HG03103 (cell line): ENCODE measurements at regions not wholly inside any gene's neighbourhood (a gene's known extent, or its start where the extent isn't known, plus 50 kb on each side); places are given as distances from the start of the nearest gene placed in this dataset.

Source experiments
- ATAC-seq: cut with Tn5 transposase; IDR thresholded peaks from one replicate; pipeline ENCODE4 v1.9.1; 2021; ENCODE audit warnings: low read depth; ENCODE audit not compliant: unreplicated experiment

DNA sequence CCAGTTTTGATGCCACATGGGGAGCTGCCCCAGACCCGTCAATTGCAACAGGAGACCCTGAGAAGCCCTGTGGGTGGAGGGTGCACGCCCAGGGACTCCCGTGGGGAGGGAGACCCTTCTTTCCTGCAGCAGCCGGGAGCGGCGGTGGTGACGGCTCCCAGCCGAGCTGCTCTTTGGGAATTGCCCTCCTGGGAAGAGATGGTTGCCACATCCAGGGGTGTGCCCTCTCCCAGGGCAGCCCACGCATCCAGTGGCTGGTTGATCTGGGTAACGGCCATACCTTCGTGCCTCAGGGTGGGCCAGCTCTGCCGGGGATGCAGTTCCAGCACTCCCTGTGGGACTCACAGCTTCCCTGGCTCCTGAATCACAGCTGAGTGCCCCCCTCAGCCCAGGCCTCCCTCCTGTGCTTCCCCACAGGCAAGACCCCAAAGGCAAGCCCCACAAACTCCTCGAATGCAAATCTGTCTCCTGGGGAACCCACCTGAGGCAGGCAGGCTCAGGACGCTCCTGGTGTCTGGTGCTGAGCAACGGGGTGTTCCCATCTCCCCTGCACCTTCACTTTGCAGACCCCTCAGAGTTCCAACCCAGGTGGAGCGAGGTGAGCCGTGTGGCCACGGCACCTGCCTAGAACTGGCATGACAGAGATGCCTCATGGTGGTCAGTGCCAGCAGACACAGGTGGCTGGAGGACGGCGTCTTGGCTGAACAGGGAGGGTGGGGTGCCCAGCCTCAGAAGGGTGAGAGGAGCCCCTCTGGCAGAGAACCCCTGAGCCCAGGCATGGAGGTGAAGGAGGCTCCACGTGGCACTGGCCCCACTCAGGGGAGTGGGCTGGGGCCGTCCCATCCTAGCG is 1027.4 kb downstream of the BRD1 start:
- no peak for ATAC-seq

DNA sequence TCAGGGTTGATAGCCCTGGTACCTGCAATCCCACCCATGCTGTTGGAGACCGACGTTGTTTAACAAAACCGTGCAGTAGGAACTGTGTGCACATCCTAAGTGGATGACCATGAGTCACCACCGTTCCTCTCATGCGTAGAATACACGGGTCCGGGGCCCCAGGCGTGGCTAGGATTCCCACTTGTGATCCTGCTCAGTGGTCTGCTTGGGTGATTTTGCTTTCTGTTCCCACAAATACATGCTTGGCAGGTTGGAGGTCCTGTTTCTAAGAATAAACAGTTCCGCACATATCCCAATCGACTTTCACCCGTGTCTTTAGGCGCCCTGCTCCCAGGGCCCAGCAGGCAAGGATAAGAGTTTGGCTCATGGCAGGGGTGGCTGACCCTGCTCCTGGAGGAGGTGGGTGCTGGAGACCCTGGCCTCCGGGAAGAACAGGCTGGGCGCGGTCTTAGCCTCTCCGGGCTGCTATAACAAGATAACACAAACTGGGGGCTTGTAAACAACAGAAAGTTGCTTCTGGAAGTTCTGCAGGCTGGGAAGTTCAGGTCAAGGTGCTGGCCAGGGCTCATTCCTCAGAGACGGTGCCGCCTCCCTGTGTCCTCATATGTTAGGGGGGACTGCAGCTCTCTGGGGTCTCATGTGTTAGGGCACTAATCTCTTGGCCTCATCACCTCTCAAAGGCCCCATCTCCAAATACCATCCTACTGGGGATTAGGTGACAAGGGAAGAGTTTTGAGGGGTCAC is 1028.3 kb downstream of the BRD1 start:
- no peak for ATAC-seq

DNA sequence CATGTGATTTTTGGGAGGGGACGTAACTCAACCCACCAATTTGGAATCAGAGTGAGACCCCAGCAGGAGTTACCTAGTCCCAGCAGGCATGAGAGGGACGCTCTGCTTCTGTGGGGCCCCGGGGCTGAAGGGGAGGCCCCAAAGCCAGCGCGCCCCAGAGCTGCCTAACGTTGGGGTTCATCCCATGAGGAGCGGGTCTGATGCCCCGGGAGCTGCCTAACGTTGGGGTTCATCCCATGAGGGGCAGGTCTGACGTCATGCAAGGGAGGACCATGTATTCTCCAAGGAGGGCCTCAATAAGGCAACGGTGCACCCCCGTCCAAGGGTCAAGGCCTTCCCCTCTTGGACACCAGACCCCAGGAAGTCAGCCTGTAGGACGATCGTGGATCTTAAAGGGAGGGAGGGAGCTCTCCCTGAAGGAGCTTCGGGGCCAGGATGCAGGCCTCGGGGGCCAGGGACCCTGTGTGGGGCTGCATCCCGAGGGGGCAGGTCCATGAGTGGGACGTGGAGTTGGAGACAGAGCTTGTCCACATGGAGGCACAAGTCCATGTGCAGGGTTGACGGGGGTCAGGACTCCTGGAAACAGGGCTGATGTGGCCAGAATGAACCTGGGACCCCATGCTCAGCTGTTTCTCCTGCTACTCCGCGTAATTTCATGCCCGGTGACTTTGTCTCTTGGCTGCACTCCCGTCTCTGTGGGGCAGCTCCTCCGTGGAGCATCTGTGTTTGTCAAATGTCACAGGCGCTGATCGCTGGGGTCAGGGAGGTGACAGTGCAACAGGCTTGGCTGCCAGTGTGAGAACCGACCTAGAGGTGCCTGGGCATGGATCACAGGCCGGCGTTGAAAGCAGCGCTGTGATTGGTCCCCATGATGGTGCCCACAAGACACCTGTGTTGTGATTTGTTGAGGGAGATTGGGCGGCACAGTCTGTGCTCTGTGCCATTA is 1029.1 kb downstream of the BRD1 start:
- no peak for ATAC-seq

DNA sequence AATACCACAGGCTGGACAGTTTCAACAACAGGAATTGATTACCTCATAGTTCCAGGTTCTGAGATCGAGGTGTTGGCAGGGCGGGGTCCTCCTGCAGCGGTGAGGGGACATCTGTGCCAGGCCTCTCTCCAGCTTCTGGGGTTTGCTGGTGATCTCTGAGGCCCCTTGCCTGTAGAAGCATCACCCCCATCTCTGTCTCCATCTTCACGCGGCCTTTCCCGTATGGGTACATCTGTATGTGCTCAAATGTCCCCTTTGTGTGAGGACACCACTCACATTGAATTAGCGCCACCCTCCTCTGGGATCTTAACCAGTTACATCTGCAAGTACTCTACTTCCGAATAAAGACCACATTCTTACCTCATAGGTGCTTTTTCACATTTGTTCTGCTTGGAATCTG is 1029.9 kb downstream of the BRD1 start:
- ATAC-seq: no peak

DNA sequence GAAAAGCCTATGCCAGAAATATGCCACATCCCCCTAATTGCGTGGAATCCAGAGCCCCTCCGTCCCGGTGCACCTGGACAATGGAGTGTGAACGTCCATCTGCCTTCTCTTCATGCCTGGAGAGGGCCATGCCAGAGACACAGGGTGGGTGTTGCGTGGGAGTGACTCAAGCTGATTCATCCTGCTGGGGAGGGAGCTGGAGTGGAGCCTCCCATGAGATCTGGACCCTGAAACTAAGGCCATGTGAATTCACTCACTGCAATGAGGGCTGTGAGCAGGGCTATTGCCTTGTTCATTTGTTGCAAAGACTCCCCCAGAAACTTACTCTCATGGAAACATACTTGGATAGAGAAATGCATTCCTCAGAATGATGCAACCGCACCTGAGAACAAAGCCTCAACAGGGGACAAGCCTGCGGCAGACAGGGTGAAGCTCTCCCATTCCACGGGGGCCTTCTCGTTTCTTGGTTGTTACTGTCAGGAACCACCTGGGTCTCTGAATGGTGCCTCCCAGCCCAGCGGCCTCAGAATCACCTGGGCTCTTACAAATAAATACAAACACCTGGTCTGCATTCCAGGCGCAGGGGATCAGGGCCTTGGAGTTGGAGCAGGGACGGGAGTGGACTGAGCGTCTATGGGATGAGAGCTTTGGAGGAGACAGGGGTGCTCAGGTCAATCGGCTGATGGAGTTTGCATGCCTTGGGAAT is 1031.2 kb downstream of the BRD1 start:
- no peak for ATAC-seq

DNA sequence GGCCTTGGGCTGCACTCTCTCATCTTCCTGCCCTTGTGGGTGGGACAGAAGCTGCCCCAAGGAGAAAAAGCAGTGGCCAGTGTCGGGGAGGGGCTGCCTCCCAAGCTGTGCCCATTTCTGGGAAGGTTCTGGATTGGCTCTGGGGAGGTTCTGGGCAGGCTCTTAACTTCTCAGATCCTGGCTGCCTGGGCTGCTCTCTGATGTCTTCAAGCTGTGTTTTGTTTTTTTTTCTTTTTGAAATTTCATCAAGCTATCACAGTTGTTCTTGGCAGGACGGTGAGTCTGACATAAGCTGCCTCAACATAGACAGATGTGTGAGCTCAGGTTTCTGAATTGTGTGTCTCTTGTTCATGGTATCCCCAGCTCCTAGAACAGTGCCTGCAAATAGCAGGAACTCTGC is 1032.0 kb downstream of the BRD1 start:
- no peak for ATAC-seq

DNA sequence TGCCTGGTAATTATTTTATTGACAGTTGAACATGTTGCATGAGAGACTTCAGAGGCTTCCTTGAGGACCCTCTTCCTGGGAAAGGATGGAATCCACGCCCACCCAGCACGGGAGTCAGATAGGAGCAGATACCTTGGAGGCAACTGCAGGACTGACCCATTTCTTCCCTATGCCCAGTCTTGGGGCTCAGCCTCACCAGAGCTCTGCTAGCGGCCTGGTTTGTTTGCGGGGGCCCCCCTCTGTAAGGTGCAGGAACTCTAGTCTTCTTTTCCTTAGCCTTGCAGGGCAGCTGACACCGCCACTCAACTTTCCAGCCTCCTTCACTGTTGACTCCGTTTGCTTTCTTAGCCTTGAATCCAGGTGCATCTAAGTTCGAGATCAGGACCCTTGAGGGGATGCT is 1032.8 kb downstream of the BRD1 start:
- ATAC-seq: no peak

DNA sequence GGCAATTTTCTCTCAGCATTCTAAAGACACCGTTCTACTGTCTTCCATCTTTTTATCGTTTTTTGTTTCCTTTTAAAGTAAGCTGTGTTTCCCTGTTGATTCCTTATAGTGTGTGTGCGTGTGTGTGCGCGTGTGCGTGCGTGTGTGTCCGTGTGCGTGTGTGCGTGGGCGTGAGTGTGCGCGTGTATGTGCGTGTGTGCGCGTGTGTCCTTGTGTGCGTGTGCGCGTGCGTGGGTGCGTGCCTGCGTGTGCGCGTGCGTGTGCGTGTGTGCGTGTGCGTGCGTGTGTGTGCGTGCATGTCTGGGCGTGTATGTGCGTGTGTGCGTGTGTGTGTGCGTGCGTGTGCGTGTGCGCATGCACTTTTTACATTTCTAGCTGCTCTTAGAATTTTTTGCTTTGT is 1033.7 kb downstream of the BRD1 start:
- no peak for ATAC-seq

DNA sequence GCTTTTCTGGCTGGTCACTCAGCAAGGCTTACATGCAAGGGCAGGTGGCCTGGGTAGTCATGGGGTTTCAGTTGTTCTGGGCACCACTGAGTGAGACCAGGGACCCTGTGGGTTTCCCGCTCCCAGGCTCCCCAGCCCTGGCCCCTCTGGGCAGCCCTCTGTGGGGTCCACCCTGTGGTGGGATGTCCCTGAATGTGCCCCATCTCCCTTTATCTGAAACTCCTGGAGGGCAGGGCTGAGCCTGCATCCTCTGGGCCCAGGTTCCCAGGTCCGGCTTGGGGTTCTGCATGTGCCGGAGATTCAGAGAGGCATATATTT is 1041.0 kb downstream of the BRD1 start:
- no peak for ATAC-seq

DNA sequence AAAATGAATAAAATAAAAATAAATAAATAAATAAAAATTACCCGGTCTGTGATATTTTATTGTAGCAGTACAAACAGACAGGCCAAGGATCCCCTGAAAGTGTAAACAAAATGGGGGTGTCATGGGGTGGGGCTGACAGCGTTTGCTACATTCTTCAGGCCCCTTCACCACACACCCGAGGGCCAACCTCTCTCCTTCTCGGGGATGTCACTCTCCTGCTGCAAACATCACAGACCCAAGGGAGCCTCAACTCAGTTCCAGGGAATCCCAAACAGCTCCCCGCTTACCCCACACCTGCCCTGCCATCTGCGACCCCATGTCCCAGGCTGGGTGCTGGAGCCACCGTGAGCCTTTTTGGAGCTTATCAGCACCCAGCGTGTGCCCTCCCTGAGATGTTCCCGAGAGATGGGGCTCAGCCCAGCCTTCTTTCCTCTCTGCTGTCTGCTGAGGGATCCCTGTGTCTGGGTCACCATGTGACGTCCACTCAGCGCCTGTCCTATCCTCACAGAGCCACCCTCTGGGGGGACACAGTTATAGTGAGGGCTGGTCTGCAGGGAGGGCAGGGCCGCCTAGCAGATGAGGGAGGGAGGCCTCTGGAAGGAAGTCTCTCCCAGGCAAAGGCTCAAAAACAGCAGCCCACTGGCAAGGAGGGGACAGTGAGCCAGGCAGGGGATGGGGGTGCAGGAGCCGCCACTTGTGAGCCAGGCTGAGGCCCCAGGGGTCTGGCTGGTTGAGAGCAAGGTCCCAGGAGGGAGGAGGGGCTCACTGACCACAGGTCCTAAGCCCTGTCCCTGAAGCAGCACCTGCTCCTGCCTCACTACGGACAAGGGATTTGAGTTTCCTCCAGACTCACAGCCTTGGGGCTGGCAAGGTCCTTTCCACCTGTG is 1041.6 kb downstream of the BRD1 start:
- no peak for ATAC-seq

DNA sequence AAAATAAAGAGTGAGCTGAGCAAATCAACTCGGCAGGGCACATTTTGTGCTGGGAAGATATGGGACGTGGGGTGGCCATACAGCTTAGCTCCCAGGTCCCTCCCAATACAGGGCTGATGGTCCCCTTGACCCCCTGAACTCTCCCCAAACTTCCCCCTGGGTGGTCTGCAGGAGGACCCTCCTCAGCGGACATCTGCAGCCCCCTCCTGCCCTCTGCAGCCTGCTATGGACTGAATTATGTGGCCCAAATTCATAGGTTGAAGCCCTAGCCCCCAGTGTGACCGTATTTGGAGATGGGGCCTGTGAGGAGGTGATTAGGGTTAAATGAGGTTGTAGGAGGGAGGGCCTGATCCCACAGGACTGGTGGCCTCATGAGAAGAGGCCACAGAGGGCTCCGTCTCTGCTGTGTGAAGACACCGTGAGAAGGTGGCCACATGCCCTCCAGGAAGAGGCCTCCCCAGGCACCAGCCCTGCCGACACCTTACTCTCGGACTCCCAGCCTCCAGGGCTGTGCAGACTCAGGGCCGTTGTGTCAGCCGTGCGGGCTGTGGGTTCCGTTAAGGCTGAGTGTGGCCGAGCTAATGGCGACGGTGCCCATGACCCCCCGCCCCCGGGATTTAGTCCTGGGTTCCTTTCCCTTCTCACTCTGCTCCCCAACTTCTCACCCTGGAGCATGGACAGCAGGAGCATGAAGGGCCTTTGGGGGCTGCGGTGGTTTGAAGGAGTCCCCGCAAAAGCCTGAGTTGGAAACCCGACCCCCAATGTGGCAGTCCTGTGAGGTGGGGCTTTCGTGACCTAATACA is 1042.8 kb downstream of the BRD1 start:
- no peak for ATAC-seq

DNA sequence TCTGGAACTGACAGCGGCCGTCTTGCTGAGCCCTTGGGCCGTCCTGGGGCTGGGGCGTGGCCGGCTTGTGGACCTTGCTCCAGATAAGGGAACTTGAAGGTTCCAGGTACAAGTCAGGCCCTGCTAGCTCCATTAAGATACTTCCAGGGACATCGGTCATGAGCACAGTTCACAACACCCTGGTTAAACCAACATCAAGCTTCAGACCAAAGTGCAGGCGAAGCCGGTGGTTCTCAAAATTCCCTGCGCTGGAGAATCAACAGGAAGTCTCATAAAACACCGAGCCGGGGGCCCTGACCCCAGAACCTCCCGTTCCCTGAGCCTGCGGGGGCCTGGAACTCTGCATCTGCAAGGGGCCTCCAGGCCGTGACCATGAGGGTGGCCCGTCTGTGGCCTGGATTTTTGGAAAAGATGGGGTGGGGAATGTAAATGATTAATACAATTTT is 1043.8 kb downstream of the BRD1 start:
- ATAC-seq: no peak

DNA sequence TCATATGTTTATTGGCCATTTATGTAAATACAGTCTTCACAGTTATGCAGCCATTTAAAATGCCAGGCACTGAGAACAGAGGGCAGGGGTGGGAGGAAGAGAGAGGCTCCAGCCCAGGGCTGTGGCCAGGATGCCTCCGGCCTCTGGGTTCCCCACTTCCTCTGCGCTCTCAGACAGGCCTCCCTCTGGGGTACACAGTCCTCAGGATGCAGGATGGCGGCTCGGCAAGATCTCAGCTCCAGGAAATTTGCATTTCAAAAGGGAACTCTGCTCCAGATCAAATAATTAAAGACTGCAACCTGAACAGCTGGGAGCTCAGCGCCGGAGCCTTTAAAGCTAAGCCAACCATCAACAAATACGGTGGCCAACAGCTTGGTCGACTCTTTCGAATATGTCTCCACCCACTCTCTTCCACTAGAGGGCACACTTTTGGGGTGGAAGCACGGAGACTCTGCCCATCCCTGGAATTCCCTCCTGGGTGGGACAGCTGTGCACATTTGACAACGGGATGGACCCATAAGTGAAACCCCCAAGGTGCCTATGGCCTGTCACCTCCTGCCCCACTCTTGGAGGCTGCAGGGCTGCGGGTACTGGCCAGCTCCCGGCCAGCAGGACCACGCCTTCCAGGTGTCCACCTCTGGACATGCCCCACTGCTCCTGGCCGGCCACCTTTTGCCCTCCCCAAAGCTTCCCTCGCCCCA is 1044.7 kb downstream of the BRD1 start:
- no peak for ATAC-seq

DNA sequence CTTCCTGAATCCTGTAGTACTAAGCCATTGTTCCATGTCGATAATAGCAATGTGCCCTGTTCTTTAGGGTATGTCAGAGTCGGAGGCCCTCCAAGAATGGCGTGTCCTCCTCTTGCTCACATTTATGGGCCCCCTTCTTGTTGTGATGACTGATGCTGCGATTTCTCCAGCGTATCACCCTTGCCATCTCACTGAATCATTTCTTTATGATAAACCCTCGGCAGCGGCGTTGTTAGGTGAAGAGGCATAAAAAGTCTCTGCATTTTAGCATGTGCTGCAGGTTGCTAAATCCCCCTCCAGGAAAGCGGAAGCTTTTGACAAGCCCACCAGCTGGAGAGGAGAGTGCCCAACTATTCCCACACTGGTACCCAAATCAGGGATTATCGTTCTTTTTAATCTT is 1045.3 kb downstream of the BRD1 start:
- no peak for ATAC-seq

DNA sequence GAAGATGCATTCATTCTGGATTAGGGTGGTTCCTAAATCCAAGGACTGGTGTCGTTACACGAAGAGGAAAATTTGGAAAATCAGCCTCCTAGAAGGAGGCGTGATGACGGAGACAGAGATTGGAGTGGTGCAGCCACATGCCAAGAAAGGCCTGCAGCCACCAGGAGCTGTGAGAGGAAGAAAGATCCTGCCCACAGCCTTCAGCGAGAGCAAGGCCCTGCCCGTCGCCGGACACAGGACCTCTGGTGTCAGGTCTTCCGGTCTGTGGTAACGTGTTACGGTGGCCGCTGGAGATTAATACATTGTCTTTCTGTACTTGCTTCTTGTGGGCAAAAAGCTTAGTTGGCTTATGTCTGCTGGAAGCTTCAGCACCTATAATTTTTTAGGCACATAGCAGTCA is 1045.8 kb downstream of the BRD1 start:
- ATAC-seq: no peak

DNA sequence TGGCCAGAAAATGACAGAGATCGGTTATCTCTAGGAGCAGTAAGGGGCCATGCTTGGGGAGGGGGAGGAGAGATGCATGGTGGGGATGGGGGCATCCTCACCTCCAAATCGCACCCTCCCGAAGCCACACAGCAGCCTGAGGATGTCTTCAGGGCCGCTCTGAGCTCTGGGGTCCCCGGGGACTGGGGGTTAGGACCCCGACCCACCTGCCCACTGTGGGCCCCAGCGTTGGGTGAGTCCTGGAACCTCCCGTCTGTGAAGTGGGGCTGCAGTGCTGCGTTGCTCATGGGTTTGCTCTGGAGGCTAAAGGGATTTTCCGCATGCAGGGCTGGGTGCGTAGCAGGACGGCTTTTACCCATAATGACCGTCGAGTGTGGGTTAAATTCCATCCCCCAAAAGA is 1046.3 kb downstream of the BRD1 start:
- ATAC-seq: no peak

DNA sequence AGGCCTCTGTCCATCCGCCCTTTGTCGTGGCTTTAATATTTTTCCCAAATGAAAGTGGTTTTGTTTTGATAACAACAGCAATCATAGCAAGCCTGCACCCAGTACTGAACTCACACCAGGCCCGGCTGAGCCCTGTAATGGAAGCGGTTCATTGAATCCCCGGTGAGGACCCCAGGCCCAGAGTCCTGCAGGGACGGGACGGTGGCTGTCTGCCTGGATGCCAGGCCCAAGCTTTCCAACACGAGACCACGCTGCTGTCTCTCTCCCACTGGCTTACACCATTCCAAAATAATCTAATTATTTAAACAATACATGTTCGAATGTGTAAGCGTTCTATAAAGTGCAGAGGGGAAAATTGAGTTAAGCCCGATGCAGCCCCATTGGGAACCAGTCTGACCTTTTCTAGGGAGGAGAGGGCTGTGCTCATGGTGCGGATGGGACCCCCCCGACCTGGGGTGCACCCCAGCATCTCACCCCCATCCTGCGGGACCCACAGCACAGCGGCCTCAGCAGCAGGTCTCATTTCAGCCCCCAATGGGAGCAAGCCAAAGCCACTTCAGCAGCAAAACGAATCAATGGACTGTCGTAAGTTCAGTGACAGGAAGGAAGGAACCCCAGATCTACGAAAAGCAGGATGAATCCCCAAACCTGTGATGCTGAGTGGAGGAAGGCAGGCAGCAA is 1046.9 kb downstream of the BRD1 start:
- ATAC-seq: no peak
